Stimulated activated CD4-positive, alpha-beta T cell treated with anti-CD3 and anti-CD28 coated beads, Interleukin-1b, Interleukin-23, amount 100 ng/mL, for 24 hours (primary cell): ENCODE measurements at regions not wholly inside any gene's neighbourhood (a gene's known extent, or its start where the extent isn't known, plus 50 kb on each side); places are given as distances from the start of the nearest gene placed in this dataset.
"Not testable (repeated sequence)": the region's sequence is repeated elsewhere in the genome, so short reads cannot be mapped to it uniquely, and the experiment has no call there.

Source experiments
- DNase-seq, 4 experiments: peaks; one replicate each; pipeline ENCODE4 v3.0.0-alpha.2; 2020; ENCODE audit warnings: low read depth in 4 of 4, low spot score in 1 of 4

GRCh38 chr15:95626501-95627361 lies 703.8 kb upstream of the NR2F2 start:
- no peak for DNase-seq

GRCh38 chr15:95629503-95630168 lies 700.9 kb upstream of the NR2F2 start:
- DNase-seq = no peak

GRCh38 chr15:95630683-95631082 lies 699.8 kb upstream of the NR2F2 start:
- no peak for DNase-seq

GRCh38 chr15:95635666-95636065 lies 694.8 kb upstream of the NR2F2 start:
- DNase-seq = no peak

- no peak for DNase-seq
Observed at GRCh38 chr15:95636107-95636506, 694.4 kb upstream of the NR2F2 start.

- not testable (repeated sequence) for DNase-seq
Observed at GRCh38 chr15:95637234-95637633, 693.3 kb upstream of the NR2F2 start.

GRCh38 chr15:95639208-95639607 lies 691.3 kb upstream of the NR2F2 start:
- DNase-seq = no peak

GRCh38 chr15:95644100-95644875 lies 686.2 kb upstream of the NR2F2 start:
- DNase-seq = no peak

- DNase-seq = no peak
Observed at GRCh38 chr15:95645791-95646338, 684.6 kb upstream of the NR2F2 start.

GRCh38 chr15:95646484-95647273 lies 683.8 kb upstream of the NR2F2 start:
- no peak for DNase-seq

- no peak for DNase-seq
Observed at GRCh38 chr15:95647531-95648277, 682.8 kb upstream of the NR2F2 start.

GRCh38 chr15:95653361-95653805 lies 677.1 kb upstream of the NR2F2 start:
- no peak for DNase-seq

GRCh38 chr15:95655089-95655607 lies 675.4 kb upstream of the NR2F2 start:
- DNase-seq = no peak

GRCh38 chr15:95656595-95656994 lies 673.9 kb upstream of the NR2F2 start:
- DNase-seq = no peak

GRCh38 chr15:95658799-95659198 lies 671.7 kb upstream of the NR2F2 start:
- DNase-seq = no peak

- DNase-seq = no peak
Observed at GRCh38 chr15:95659656-95660055, 670.8 kb upstream of the NR2F2 start.

- no peak for DNase-seq
Observed at GRCh38 chr15:95662638-95663037, 667.9 kb upstream of the NR2F2 start.

GRCh38 chr15:95663156-95664100 lies 667.1 kb upstream of the NR2F2 start:
- DNase-seq = no peak

GRCh38 chr15:95664450-95664849 lies 666.0 kb upstream of the NR2F2 start:
- no peak for DNase-seq
